OCI-LY3 (cell line): ENCODE measurements at regions not wholly inside any gene's neighbourhood (a gene's known extent, or its start where the extent isn't known, plus 50 kb on each side); places are given as distances from the start of the nearest gene placed in this dataset.

Source experiments
- CTCF ChIP-seq: fragments of 200-600, 300-600 bp; sonication (generic); IDR thresholded peaks from 2 replicates; pipeline ENCODE4 v1.5.1; 2014; ENCODE audit warnings: antibody characterized with exemption, low read length, low read depth
- EZH2phosphoT487 ChIP-seq: fragments of 200-600 bp; shearing (Covaris generic); IDR thresholded peaks from 2 replicates; pipeline ENCODE4 v1.6.1; 2018; ENCODE audit warnings: antibody characterized with exemption, mixed run types, low read depth

DNA sequence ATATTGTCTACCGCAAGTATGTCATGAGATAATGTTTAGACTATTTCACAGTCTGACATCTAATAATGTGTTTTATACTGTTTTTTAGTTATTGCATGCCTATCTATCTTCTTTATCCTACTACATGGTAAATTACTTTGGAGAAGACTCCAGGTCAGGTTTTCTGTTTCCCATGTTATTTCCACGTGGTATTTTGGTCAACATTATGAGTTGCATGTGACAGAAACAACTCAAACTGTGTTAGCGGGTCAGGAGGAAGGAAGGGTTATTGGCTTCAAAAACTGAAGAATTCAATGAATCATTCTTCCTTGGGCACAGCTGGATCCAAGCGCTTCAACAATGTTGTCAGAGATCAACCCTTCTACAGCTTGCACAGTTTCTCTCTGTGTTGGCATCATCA, 252.1 kb upstream of the CCNG1 start:
- TF ChIP-seq CTCF (no peak), EZH2phosphoT487 (no peak)
